OCI-LY1 (cell line): ENCODE measurements at regions not wholly inside any gene's neighbourhood (a gene's known extent, or its start where the extent isn't known, plus 50 kb on each side); places are given as distances from the start of the nearest gene placed in this dataset.
"Not testable (repeated sequence)": the region's sequence is repeated elsewhere in the genome, so short reads cannot be mapped to it uniquely, and the experiment has no call there.

Experiments
- EZH2 ChIP-seq: fragments of 200-600 bp; sonication (generic), shearing (Covaris generic); IDR thresholded peaks from 2 replicates; pipeline ENCODE4 v1.8.0; 2017; ENCODE audit warnings: borderline replicate concordance, mixed run types, mild to moderate bottlenecking, antibody characterized with exemption, low read length, moderate library complexity, mixed read lengths
- TF ChIP-seq, protein P1 (sequence below): fragments of 200-600 bp; sonication (generic), shearing (Covaris generic); IDR thresholded peaks from 2 replicates; pipeline ENCODE4 v1.5.1; 2017; ENCODE audit warnings: mild to moderate bottlenecking, antibody characterized with exemption, low read length, moderate library complexity, mixed read lengths

DNA sequence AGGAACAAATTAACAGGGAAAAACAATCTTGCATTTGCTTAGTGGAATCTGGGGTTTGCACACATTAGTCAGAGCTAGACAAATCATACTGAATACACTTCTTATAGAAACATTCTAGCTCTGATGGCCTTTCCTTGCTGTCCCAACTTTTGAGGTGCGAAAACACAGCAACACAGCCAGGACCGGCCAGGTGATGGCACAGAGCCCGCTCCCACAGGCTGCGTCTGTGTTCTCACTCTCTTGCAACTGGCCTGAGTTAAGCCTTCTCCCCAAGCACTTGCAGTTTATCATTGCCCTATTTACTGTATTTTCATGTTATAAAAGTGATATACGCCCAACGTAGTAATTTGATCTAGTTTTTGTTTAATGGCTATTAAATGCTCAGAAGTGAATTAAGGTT is 292.0 kb upstream of the TEKT4 start:
- TF ChIP-seq, protein P1, sequence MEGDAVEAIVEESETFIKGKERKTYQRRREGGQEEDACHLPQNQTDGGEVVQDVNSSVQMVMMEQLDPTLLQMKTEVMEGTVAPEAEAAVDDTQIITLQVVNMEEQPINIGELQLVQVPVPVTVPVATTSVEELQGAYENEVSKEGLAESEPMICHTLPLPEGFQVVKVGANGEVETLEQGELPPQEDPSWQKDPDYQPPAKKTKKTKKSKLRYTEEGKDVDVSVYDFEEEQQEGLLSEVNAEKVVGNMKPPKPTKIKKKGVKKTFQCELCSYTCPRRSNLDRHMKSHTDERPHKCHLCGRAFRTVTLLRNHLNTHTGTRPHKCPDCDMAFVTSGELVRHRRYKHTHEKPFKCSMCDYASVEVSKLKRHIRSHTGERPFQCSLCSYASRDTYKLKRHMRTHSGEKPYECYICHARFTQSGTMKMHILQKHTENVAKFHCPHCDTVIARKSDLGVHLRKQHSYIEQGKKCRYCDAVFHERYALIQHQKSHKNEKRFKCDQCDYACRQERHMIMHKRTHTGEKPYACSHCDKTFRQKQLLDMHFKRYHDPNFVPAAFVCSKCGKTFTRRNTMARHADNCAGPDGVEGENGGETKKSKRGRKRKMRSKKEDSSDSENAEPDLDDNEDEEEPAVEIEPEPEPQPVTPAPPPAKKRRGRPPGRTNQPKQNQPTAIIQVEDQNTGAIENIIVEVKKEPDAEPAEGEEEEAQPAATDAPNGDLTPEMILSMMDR = not testable (repeated sequence)
- not testable (repeated sequence) for TF ChIP-seq EZH2
